HEK293 (cell line): ENCODE measurements at regions not wholly inside any gene's neighbourhood (a gene's known extent, or its start where the extent isn't known, plus 50 kb on each side); places are given as distances from the start of the nearest gene placed in this dataset.

Experiments
- ATF2 ChIP-seq: fragments of 450-650 bp; formaldehyde crosslinking; IDR thresholded peaks from 2 replicates; pipeline ENCODE4 v1.5.1; 2016; ENCODE audit warnings: missing biosample characterization, missing genetic modification characterization, low read depth
- BCL11A ChIP-seq: fragments of 450-650 bp; formaldehyde crosslinking; IDR thresholded peaks from 2 replicates; pipeline ENCODE4 v1.5.1; 2016; ENCODE audit warnings: low read depth, missing biosample characterization, missing genetic modification characterization
- BCL11B ChIP-seq: fragments of 450-650 bp; formaldehyde crosslinking; IDR thresholded peaks from 2 replicates; pipeline ENCODE4 v1.5.1; 2016; ENCODE audit warnings: low read depth, missing biosample characterization, missing genetic modification characterization
- CTCF ChIP-seq: fragments of 450-650 bp; formaldehyde crosslinking; IDR thresholded peaks from 2 replicates; pipeline ENCODE4 v1.5.1; 2016; ENCODE audit warnings: missing biosample characterization, missing genetic modification characterization
- MEIS1 ChIP-seq: sonication (generic); formaldehyde crosslinking; IDR thresholded peaks from 2 replicates; pipeline ENCODE4 v1.8.1; 2022; ENCODE audit warnings: missing genetic modification reagents, mild to moderate bottlenecking, borderline replicate concordance
- REPIN1 ChIP-seq: fragments of 450-650 bp; formaldehyde crosslinking; IDR thresholded peaks from 2 replicates; pipeline ENCODE4 v1.5.1; 2017; ENCODE audit warnings: missing biosample characterization, missing genetic modification characterization, low read depth
- SP2 ChIP-seq: fragments of 450-650 bp; formaldehyde crosslinking; IDR thresholded peaks from 2 replicates; pipeline ENCODE4 v1.5.1; 2016; ENCODE audit warnings: missing biosample characterization, missing genetic modification characterization
- ZBTB7A ChIP-seq: fragments of 450-650 bp; formaldehyde crosslinking; IDR thresholded peaks from 2 replicates; pipeline ENCODE4 v1.5.1; 2016; ENCODE audit warnings: low read depth, missing biosample characterization, missing genetic modification characterization
- ZNF174 ChIP-seq: fragments of 450-650 bp; formaldehyde crosslinking; IDR thresholded peaks from 2 replicates; pipeline ENCODE4 v1.5.0; 2017; ENCODE audit warnings: missing biosample characterization, mild to moderate bottlenecking, missing genetic modification characterization
- ZNF2 ChIP-seq: fragments of 450-650 bp; formaldehyde crosslinking; IDR thresholded peaks from 2 replicates; pipeline ENCODE4 v1.5.1; 2016; ENCODE audit warnings: missing biosample characterization, missing genetic modification characterization
- ZNF292 ChIP-seq: fragments of 450-650 bp; formaldehyde crosslinking; IDR thresholded peaks from 2 replicates; pipeline ENCODE4 v1.5.1; 2016; ENCODE audit warnings: low read depth, missing biosample characterization, missing genetic modification characterization, borderline replicate concordance
- ZNF433 ChIP-seq: fragments of 450-650 bp; formaldehyde crosslinking; IDR thresholded peaks from 2 replicates; pipeline ENCODE4 v1.5.1; 2016; ENCODE audit warnings: missing biosample characterization, missing genetic modification characterization, low read depth
- ZNF596 ChIP-seq: fragments of 450-650 bp; IDR thresholded peaks from 2 replicates; pipeline ENCODE4 v1.5.0; 2018; ENCODE audit warnings: missing biosample characterization, mild to moderate bottlenecking, missing genetic modification characterization, moderate library complexity

- TF ChIP-seq ZNF596 (tag by site-specific recombination) (no peak), CTCF (tag by site-specific recombination) (no peak), BCL11A (tag by site-specific recombination) (no peak), ZBTB7A (no peak), ZNF292 (tag by site-specific recombination) (no peak), SP2 (tag by site-specific recombination) (no peak), MEIS1 (CRISPR knock-in tag) (no peak), ZNF2 (tag by site-specific recombination) (no peak), REPIN1 (tag by site-specific recombination) (no peak), ZNF174 (tag by site-specific recombination) (no peak), BCL11B (tag by site-specific recombination) (no peak), ZNF433 (no peak), ATF2 (tag by site-specific recombination) (no peak)
These were observed 68.0 kb upstream of the CDCA7L start for GRCh38 chr7:22013711-22014110.
